KBM-7 (cell line): ENCODE measurements at regions not wholly inside any gene's neighbourhood (a gene's known extent, or its start where the extent isn't known, plus 50 kb on each side); places are given as distances from the start of the nearest gene placed in this dataset.
A peak's percentile ranks its signal among the peaks of the same experiment; 100 is the strongest.
"Not testable (repeated sequence)": the region's sequence is repeated elsewhere in the genome, so short reads cannot be mapped to it uniquely, and the experiment has no call there.

Source experiments
- DNase-seq: peaks from one replicate; pipeline ENCODE4 v3.0.0-alpha.2; 2015
- in situ Hi-C: fragments of 300-500 bp; cut with MboI; formaldehyde crosslinking; loops from 2 replicates; pipeline ENCODE4 v1.14.3; 2020; ENCODE audit warnings: low sequenced_read_pairs, low pct_unique_long_range_greater_than_20kb, mixed read lengths

DNA sequence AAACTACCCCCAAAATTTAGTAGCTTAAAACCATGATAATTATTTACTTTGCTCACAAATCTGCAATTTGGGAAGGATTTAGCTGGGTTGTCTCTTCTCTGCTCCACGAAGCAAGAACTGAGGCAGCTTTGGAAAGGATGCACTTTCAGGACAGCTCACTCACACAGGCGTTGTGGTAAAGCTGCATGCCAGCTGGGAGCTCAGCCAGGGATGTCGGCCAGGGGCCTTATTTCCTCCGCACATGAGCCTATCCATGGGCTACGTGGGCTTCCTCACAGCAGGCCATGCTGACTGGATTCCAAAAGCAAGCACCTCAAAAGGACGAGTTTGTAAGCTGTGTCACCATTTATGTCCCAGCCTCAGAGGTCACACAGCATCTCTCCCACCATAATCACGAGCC lies 301.3 kb upstream of the IGF1R start:
- in situ Hi-C loops, result no loop called here
- DNase-seq, result no peak

DNA sequence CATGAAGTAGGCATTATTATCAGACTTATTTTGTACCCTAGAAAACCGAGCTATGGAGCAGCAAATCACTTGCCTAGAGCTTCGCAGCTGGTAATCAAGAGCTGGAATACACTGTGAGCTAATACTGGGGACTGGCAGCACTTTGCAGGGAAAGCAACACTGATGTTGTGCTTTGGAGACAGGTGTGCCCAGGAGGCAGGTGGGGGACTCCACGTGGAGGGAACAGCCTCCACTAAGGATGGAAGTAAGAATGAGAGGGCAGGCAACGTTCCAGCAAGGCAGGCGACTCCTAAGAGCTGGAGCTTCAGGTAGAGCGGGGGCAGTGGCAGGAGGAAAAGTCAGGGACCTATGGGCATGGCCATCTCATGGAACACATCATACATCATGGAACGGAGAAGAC lies 300.5 kb upstream of the IGF1R start:
- DNase-seq, result no peak
- in situ Hi-C loops, result no loop called here

DNA sequence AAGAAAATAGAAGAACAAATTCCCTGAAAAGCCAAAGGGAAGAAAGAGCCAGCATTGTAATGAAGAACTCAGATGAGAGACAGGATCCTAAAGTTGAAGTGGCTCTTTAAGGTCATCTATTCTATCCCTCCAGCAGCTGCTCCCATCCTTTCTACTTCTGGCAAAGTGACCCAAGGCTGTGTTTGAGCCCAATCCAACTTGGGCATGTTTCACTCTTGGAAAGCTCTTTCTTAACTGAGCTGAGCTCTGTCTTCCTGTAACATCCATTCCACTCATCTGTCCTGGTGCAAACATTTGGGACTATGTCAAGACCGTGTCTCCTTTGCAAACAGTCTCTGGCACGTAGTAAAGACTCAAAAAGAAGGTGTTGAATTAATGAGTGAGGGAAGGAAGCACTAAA lies 298.1 kb upstream of the IGF1R start:
- no peak for DNase-seq
- in situ Hi-C loops, result no loop called here

DNA sequence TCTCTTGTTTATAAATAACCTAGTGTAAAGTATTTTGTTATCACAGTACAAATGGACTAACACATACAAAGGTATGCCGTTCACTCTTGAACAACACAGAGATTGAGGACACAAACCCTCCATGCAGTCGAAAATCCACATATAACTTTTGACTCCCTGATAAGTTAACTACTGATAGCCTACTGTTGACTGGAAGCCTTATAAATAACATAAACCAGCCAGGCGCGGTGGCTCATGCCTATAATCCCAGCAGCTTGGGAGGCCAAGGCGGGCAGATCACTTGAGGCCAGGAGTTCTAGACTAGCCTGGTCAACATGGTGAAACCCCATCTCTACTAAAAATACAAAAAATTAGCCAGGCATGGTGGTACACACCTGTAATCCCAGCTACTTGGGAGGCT lies 290.1 kb upstream of the IGF1R start:
- in situ Hi-C loops, DNase-seq: not testable (repeated sequence)

DNA sequence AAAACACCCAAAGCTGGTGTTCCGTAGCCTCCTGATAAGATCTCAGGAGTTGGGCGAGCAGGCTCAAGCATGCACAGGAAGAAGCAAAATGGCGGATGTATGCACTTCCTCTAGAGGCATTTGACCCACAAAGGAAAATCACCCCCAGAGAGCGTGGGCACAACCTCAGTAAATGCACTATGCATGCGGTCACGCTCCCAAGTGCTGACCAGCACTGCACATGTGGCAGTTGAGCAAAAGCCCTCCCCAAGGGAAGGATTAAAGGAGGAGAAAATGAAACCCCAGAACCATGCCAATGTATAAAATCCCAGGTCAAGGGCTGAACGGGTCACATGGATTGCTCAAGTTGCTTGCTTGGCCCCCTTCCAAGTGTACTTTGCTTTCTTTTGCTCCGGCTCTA lies 289.4 kb upstream of the IGF1R start:
- in situ Hi-C loops, result no loop called here
- no peak for DNase-seq

DNA sequence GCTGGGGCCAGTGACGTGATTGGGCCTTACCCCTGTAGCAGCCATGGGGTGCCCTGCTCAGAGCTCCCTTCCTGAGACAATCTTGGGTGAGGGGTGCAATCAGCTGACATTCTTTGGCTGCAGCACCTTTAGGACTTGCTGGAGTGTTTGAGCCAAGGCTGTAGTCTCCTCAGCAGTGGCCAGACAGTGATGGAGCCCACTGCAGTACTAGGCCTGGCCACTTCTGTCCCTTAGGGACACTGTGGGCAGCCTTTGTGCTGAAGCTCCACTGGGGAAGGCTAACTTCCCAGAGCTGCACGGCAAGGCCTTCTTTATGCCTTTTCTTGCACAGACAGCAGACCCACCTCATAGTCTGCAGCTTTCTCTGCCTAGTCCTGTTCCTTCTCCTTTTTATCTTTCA lies 284.9 kb upstream of the IGF1R start:
- in situ Hi-C loops, result no loop called here

DNA sequence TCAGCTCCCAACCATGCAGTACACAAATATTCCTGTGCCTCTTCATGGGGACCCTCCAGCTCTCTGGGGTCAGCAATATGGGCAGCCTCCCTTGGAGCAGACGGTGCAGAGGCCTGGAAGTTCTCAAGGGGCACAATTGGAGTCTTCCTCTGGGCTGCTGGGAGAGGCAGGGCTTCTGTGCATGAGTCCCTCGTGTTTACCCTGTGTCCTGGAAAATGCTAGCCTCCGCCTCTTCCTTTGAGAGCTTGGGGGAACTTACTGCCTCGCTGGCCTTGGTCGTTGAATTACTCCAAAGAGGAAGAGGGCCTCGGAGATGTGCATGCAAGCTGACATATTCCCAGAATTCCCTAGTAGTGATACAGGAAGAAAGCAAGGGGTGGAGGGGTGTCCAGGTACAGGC lies 284.4 kb upstream of the IGF1R start:
- in situ Hi-C loops, result no loop called here
- no peak for DNase-seq

More for the DNA sequence above, 284.9 kb upstream of the IGF1R start:
- DNase-seq, result no peak

DNA sequence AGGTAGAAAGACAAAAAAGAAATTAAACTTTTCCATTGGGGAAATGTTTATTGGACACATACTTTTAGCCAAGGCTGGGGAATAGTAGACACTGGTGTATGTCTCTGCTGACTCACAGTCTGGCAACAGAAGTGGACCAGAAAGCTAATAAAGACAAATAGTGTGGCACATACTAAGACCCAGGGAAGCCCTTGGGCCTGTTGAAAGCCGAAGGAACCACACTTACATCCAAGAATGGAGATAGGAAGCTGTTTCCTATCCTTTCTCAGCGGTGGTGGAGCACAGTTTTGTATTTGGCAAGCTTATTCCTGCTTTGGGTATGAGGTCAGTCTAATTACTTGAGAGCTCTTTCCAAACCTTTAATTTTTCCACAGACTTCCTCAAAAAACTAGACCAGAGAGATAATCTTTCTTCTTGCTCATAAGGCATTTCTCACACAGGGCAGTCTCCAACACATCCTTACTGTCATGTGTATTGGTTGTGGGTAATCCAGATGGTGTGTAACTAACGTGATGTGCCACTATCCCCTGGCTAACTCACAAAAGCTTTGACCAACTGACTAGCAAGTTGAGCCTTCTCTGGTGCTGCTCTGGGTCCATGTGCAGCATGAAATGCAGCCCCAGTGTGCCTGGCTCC lies 279.1 kb upstream of the IGF1R start:
- no peak for DNase-seq
- in situ Hi-C loops, result no loop called here

DNA sequence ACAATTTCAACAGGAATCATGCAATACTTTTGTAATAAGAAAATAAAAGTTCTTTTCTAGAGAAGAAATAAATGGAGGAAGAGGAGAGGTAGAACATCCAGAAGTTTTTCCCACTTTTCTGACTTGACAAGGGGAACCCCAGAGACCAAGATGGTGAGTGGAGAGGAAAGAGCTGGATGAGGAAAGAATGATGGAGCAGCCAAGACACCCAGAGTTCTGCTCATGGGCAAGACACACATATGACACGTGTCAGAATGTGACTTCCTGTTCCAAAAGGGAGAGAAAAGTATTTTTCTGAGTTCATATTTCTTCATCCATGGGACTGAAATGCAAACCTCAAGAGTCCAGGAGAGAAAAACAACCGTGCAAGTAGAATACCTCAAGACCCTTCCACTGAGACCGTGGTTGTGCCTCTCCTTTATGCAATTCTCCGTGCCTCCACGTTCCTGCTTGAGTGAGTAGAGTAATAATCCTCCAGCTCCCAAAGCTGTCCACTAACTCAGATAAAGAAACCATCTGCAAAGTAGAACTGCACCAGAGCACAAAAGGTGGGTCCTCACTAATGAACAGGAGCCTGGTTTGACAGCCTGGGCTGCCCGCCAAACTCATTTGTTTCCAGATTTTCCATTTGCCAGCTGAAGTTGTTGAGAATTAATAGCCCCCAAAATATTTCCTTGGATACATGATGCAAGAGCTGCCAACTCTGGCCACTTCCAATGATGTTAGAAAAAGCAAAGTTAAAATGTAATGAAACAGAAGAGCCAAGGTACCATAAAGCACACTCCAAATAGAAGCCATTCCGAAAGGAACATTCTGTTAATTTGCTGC lies 272.6 kb upstream of the IGF1R start:
- in situ Hi-C loops, result no loop called here
- DNase-seq, result no peak

DNA sequence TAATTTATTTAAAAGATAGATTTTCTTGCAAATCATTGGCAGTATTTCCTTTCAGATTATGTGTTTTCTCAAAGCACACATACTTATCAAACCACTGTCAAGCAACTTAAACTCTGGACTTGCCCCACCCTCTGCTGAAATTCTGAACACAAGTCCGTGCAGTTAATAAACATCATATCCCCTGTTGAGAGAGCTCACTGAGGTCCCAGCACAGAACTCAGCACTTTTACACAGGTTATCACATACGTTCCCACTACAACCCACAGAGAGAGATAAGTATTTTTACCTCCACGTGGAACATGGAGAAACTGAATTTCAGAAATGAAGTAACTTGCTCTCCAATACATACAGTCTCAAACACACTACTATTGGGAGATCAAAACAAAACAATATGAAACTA lies 267.6 kb upstream of the IGF1R start:
- in situ Hi-C loops, result no loop called here
- no peak for DNase-seq

DNA sequence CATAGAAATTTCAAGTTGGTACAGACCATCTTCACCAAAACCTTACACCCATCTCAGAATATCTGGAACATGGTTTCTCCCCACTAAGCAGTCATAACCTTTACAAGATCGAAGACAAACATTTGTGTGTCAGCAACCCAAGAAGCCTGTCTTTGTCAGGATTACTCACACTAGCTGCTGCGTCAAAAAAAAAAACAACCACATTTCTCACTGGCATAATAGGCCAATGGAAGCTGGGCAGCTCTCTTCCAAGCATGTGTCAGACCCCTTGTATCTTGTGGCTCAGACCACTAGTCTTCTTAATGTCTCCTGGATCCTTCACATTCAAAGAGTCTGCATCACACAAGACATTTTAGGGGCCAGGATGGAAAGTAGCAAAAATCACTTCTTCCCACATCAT lies 266.9 kb upstream of the IGF1R start:
- DNase-seq, result no peak
- in situ Hi-C loops, result no loop called here

DNA sequence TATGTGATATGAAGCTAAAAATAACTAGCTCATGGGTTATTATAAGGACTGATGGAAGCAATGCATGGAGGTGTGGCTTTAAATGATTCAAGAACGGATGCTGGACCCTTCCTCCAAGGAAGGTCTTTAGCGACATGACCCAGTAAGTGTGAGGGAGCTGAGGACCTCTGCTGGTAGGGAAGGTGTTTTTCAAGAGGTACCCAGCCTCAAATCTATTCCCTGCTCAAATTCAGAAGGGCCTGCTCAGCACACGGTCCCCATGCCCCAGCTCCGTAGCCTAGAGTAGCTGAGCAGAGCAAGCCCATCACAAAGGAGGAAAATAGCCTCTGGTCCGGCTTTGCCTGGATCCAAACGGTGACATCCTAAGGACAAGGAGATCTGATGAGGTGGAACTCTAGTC lies 266.2 kb upstream of the IGF1R start:
- peak; percentile 1 for DNase-seq
- in situ Hi-C loops, result no loop called here

DNA sequence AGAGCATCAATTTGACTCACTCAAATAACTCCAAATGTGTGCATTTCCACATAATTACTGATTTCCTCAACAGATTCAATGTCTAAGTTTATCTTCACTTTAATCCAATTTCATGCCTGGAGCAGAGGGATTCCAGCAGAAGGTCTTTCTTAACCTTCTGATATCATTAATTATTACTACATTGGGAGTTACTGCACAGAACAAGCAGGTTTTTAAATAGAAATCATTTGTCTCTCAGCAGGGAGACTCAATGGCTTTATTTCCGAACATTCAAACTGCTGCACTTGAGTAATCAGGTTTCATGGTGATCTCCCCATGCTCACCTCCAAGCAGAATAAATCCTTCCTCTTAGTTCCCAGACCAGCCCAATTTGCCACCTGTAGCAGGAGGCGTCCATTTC lies 264.8 kb upstream of the IGF1R start:
- DNase-seq, result no peak
- in situ Hi-C loops, result no loop called here

DNA sequence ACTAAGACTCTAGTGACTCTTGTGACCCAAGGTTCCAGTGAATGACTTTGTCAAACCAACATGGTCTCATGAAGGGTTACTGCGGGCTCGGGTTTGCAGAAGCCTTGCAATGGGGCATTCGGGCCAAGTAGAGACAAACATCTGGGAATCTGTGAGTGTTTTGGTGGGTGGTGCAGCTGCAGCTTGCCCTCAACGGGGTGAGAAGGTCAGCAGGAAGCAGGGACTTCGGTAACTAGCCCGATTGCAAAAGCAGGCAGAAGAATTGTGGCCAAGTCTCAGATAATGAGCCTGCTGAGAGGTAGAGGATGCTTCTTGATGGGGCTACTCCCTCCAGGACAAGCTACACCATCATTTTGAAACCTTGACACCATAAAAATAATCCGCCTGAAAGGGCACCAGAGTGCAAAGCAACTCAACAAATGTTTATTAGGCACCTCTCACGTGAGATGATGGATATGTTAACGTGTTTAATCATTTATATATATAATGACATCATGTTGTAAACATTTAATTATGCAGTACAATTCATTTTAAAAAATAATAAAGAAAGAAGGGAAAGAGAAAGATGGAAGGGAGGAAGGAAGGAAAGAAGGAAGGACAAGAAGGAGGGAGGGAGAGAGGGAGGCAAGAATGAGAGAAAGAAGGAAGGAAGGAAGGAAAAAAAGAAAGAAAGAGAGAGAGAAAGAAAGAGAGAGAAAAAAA lies 263.9 kb upstream of the IGF1R start:
- in situ Hi-C loops, result no loop called here
- DNase-seq, result no peak

DNA sequence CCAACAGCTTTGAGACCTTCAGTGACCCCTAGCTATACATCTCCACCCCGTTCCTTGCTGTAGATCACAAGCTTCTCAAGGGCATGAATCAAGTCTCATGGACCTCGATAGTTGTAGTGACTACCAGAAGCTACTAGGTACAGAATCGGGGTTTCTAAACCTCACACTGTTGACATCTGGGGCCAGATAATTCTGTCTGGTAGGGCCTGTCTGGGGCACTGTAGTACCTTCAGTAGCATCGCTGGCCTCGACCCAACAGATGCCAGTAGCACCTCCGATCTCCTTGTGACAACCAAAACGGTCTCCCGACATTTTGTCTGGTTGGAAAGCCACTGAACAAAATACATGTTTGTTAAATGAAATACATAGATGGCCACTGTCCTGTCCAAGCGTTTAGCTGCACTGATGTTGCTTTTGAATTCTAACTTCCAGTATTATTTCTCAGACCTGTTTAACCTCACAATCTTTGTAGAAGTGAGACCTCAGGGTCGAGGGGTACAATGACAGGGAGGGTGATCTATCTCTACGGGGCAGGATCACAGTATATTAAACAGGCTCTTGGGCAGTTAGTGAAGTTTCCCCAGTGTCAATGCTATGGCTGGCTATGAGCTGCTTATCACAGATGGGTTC lies 262.5 kb upstream of the IGF1R start:
- in situ Hi-C loops, result no loop called here
- no peak for DNase-seq

DNA sequence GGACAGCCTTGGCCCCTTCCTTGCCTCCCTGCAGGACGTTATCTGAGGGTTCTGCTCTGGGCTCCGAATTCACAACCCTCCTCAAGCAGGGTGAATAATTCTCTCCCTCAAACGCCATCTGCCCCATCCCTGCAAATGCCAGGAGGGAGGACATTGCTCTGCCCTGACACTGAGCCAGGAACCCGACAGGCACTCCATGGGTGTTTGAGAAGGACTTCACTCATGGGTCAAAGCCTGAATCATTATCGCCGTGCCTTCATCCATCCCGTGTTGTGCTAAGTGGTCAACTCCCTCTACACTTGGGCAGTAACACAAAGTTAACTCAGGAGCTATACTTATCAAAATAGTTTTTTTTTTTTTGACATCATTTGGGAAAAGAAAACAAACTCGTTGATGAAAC lies 261.8 kb upstream of the IGF1R start:
- in situ Hi-C loops, result no loop called here
- DNase-seq, result no peak

DNA sequence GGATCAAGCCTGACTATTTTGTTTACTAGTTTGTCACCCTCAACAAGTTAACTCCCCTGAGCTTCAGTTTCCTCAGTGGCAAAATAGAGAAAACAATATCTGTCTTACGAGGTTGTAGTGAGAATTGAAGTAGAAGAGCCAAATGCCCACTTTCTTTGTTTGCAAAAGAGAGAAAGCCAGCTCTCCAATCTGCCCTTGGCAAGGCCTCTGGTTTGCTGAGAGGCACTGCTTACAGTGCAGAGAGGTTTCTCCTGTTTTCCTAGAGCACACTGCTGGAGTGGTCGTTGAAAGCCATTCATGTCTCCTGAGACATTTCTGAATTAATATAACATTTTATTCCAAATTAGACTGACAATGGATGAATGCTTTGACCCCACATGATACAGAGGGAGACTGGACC lies 260.5 kb upstream of the IGF1R start:
- DNase-seq, result no peak

DNA sequence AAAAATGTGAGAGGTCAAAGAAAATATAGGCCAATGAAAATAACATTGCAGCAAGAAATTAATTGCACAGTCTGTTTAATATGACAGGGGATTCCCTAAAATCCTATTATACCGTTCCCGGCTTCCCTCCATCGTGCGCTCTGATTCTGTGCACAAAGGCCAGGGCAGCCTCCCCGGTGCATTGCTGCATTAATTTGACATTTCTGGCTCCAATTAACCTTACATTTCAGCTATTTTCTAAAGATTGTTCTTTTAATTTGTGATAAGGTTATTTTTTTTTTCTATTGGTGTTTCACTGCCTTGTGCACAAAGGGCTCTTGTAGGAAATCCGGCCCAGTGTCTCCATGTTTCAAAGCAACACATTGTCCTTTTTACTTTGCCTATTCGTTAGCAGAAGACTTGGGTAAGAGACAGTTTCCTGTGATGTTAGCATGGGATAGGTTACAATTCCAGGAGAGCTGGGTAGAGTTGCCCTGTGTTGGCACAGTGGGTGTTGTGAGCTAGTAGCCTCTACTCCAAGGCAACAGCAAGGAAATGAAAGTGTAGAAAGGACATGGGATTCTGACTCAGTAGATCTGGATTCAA lies 257.3 kb upstream of the IGF1R start:
- in situ Hi-C loops, result no loop called here
- no peak for DNase-seq

More for the DNA sequence above, 260.5 kb upstream of the IGF1R start:
- in situ Hi-C loops, result no loop called here

DNA sequence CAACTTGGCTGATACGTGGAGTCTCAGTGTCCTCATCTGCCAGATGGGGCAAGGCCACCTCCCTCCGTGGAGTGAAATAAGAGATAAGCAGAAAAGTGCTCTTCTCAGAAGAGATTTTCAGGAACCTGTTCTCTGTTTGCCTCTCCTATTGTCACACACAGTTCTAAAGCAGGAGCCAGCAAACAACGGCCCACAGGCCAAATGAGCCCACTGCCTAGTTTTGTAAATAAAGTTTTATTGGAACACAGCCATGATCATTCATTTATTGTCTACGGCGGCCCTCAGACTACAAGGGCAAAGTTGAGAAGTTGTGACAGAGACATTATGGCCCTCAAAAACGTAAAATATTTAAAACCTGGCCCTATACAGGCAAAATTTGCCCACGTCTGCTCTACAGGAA lies 256.8 kb upstream of the IGF1R start:
- in situ Hi-C loops, result no loop called here
- no peak for DNase-seq

DNA sequence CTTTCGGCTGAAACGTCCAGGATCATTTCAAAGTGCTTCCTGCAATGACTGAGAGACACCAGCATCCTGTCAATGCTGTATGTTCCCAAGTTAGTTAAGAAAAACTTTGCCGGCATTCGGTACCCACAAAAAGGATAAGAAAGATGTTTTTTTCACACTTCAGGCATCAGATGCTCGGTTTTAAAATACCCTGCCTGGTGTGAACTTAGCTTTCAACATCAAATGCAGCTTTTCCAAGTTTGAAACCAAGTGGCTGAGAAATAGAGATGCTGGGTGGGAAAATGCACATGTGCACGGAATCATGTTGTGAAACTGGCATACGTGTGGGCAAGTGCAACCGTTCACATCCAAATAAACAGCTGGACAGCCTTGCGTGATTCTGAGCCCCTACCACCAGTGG lies 254.9 kb upstream of the IGF1R start:
- no peak for DNase-seq
- in situ Hi-C loops, result no loop called here
